Panc1 (cell line): ENCODE measurements at regions not wholly inside any gene's neighbourhood (a gene's known extent, or its start where the extent isn't known, plus 50 kb on each side); places are given as distances from the start of the nearest gene placed in this dataset.

Experiments used
- ATAC-seq: fragments of 200-7000 bp; cut with Tn5 transposase; 2 replicates; pipeline ENCODE4 v1.9.1; 2020; ENCODE audit warnings: mild to moderate bottlenecking, moderate library complexity
- BruUV-seq: library from RNA; stranded (reverse); fragments of 400-500 nt; replicated peaks from 2 replicates; lab custom pipeline; 2021; lab: Mats Ljungman, UMichigan
- CTCF ChIA-PET: fragments of 300-600 bp; sonication (Branson Sonifier 250); formaldehyde crosslinking; loops from one replicate; lab custom pipeline; 2022; ENCODE audit warnings: antibody characterized with exemption; lab: Charles Lee
- POLR2A ChIA-PET: fragments of 300-600 bp; sonication (Branson Sonifier 250); formaldehyde crosslinking; loops from one replicate; lab custom pipeline; 2022; ENCODE audit warnings: antibody characterized with exemption; lab: Charles Lee
- DNase-seq: peaks from one replicate; pipeline ENCODE4 v3.0.0-alpha.2; 2010; ENCODE audit warnings: low read depth, low spot score
- H3K27ac ChIP-seq: 2 replicates; pipeline ENCODE4 v1.5.1; 2011; ENCODE audit warnings: mild to moderate bottlenecking, low read length, inconsistent platforms
- H3K27me3 ChIP-seq: fragments of 200-500 bp; sonication (Bioruptor generic); 2 replicates; pipeline ENCODE4 v1.6.0; 2014; ENCODE audit warnings: low read length, inconsistent platforms; ENCODE audit not compliant: control insufficient read depth, insufficient read depth
- H3K36me3 ChIP-seq: fragments of 200-500 bp; sonication (Bioruptor generic); 2 replicates; pipeline ENCODE4 v1.5.1; 2014; ENCODE audit warnings: inconsistent platforms, mild to moderate bottlenecking, low read length, moderate library complexity; ENCODE audit not compliant: control insufficient read depth, insufficient read depth
- H3K4me1 ChIP-seq: 2 replicates; pipeline ENCODE4 v1.5.1; 2011; ENCODE audit warnings: inconsistent platforms, mild to moderate bottlenecking, low read length, moderate library complexity; ENCODE audit not compliant: control insufficient read depth, insufficient read depth
- H3K4me3 ChIP-seq, 2 experiments: 2 replicates each; pipeline ENCODE4 v1.5.1; 2011 to 2012; ENCODE audit warnings: low read depth in 2 of 2, low read length in 2 of 2, mild to moderate bottlenecking in 2 of 2, inconsistent platforms in 1 of 2, moderate library complexity in 1 of 2
- H3K9me3 ChIP-seq: fragments of 200-500 bp; sonication (Bioruptor generic); 2 replicates; pipeline ENCODE4 v1.5.1; 2014; ENCODE audit warnings: low read depth, mild to moderate bottlenecking, inconsistent platforms, low read length, moderate library complexity; ENCODE audit not compliant: control insufficient read depth, insufficient read depth
- POLR2AphosphoS5 ChIP-seq: IDR thresholded peaks from 2 replicates; pipeline ENCODE4 v1.6.1; 2012; ENCODE audit warnings: mild to moderate bottlenecking, low read depth, low read length, moderate library complexity
- REST ChIP-seq, 2 experiments: IDR thresholded peaks; 2 replicates each; pipeline ENCODE4 v1.6.1; 2011 to 2012; ENCODE audit warnings: low read depth in 2 of 2, control low read depth in 1 of 2, low read length in 1 of 2, mild to moderate bottlenecking in 1 of 2, moderate library complexity in 1 of 2; ENCODE audit not compliant: insufficient read depth in 1 of 2
- SIN3A ChIP-seq: IDR thresholded peaks from 2 replicates; pipeline ENCODE4 v1.6.1; 2012; ENCODE audit warnings: low read depth, mild to moderate bottlenecking, low read length, moderate library complexity, borderline replicate concordance; ENCODE audit not compliant: insufficient read depth
- TCF7L2 ChIP-seq: IDR thresholded peaks from 2 replicates; pipeline ENCODE4 v1.6.1; 2011; ENCODE audit warnings: mild to moderate bottlenecking, low read depth, low read length, inconsistent platforms
- in situ Hi-C: cut with HindIII; loops from 2 replicates; pipeline ENCODE4 v1.10.0; 2016; ENCODE audit warnings: low sequenced_read_pairs, low pct_unique_long_range_greater_than_20kb
- intact Hi-C: fragments of 100-400 bp; cut with micrococcal nuclease; formaldehyde crosslinking; loops from one replicate; pipeline ENCODE4 v1.10.0; 2022; ENCODE audit not compliant: unreplicated experiment
- TF ChIP-seq, protein P1 (sequence below): fragments of 450-650 bp; IDR thresholded peaks from 2 replicates; pipeline ENCODE4 v1.5.1; 2017; ENCODE audit warnings: mild to moderate bottlenecking

GRCh38 chr6:139593081-139593480, 218.6 kb upstream of the CITED2 start:
- no TSS peak for BruUV-seq
- Histone ChIP-seq H3K27me3 (no peaks in the 10 kb centered on the region), H3K9me3 (no peaks in the 10 kb centered on the region), H3K27ac (peak overlapping the region; percentile 93), H3K36me3 (no peaks in the 10 kb centered on the region), H3K4me3 (no peak overlapping the region), H3K4me1 (peaks cover 30% of the 10 kb centered on the region)
- CTCF ChIA-PET = no interaction called here
- DNase-seq (no peak), ATAC-seq (no peak)
- no peak for TF ChIP-seq REST (IDR thresholded peaks at IDR 0.05; ENCODE audit: insufficient read depth in 1 of 2, low read depth in 2 of 2, low read length in 1 of 2)
- TF ChIP-seq POLR2AphosphoS5 = no peak
- TF ChIP-seq, protein P1, sequence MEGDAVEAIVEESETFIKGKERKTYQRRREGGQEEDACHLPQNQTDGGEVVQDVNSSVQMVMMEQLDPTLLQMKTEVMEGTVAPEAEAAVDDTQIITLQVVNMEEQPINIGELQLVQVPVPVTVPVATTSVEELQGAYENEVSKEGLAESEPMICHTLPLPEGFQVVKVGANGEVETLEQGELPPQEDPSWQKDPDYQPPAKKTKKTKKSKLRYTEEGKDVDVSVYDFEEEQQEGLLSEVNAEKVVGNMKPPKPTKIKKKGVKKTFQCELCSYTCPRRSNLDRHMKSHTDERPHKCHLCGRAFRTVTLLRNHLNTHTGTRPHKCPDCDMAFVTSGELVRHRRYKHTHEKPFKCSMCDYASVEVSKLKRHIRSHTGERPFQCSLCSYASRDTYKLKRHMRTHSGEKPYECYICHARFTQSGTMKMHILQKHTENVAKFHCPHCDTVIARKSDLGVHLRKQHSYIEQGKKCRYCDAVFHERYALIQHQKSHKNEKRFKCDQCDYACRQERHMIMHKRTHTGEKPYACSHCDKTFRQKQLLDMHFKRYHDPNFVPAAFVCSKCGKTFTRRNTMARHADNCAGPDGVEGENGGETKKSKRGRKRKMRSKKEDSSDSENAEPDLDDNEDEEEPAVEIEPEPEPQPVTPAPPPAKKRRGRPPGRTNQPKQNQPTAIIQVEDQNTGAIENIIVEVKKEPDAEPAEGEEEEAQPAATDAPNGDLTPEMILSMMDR = no peak
- no peak for TF ChIP-seq SIN3A
- no peak for TF ChIP-seq TCF7L2
- POLR2A ChIA-PET = no interaction called here
- in situ Hi-C loops = no loop called here
- intact Hi-C loops = no loop called here

DNA sequence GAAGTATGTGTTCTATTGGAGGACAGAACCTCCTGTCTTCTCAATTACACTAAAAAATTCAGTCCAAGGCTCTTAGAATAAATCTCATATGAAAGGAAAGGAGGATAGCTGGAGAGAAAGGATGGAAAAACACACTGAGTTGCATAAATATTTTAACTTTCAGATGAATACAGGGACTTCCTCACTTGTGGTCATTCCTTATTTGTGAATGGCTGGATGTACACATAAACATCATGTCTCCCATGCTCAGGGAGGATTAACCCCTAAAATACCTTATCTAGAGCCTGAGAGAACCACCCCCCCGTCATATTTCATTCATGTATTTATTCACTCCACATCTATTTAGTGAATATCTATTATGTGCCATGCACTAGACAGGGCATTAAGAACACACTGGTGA, 217.6 kb upstream of the CITED2 start:
- ChIA-PET CTCF (no interaction called here), POLR2A (no interaction called here)
- Histone ChIP-seq H3K4me1 (peaks cover 28% of the 10 kb centered on the region), H3K27me3 (no peaks in the 10 kb centered on the region), H3K4me3 (no peak overlapping the region), H3K27ac (peak overlapping the region; percentile 93; the same call in 1 of the 2 replicates), H3K36me3 (no peaks in the 10 kb centered on the region), H3K9me3 (no peaks in the 10 kb centered on the region)
- TF ChIP-seq POLR2AphosphoS5 (no peak), REST (IDR thresholded peaks at IDR 0.05; ENCODE audit: insufficient read depth in 1 of 2, low read depth in 2 of 2, low read length in 1 of 2) (no peak)
- ATAC-seq (no peak), DNase-seq (no peak)
- BruUV-seq = no TSS peak
- in situ Hi-C loops = no loop called here
- intact Hi-C loops = no loop called here
